BJ (cell line): ENCODE measurements at regions not wholly inside any gene's neighbourhood (a gene's known extent, or its start where the extent isn't known, plus 50 kb on each side); places are given as distances from the start of the nearest gene placed in this dataset.

Experiments
- CTCF ChIA-PET: fragments of 350-600 bp; formaldehyde crosslinking; extraction: SDS; loops from one replicate; lab custom pipeline; 2021; ENCODE audit warnings: antibody characterized with exemption, inconsistent platforms; lab: Yijun Ruan, JAX
- POLR2A ChIA-PET: fragments of 300-600 bp; sonication (Branson Sonifier 250); formaldehyde crosslinking; extraction: SDS; loops from one replicate; lab custom pipeline; 2021; ENCODE audit warnings: antibody characterized with exemption; lab: Charles Lee
- DNase-seq: peaks from one replicate; pipeline ENCODE4 v3.0.0-alpha.2; 2011; ENCODE audit warnings: low read depth
- H3K27me3 ChIP-seq: 2 replicates; pipeline ENCODE4 v1.6.0; 2011; ENCODE audit warnings: low read length; ENCODE audit not compliant: control insufficient read depth, insufficient read depth
- H3K36me3 ChIP-seq: 2 replicates; pipeline ENCODE4 v1.5.1; 2011; ENCODE audit warnings: low read length; ENCODE audit not compliant: control insufficient read depth, insufficient read depth
- H3K4me3 ChIP-seq: 2 replicates; pipeline ENCODE4 v1.5.1; 2011; ENCODE audit warnings: low read depth, mild to moderate bottlenecking, control low read depth, low read length
- CTCF ChIP-seq: IDR thresholded peaks from 2 replicates; pipeline ENCODE4 v1.5.1; 2011; ENCODE audit warnings: low read depth, mild to moderate bottlenecking, control low read depth, inconsistent platforms, low read length, moderate library complexity; ENCODE audit not compliant: insufficient read depth

GRCh38 chrX:106302304-106302703 lies 134.2 kb downstream of the PWWP3B start:
- no peak for DNase-seq
- Histone ChIP-seq H3K4me3 (no peak overlapping the region), H3K36me3 (no peaks in the 10 kb centered on the region), H3K27me3 (no peaks in the 10 kb centered on the region)
- ChIA-PET CTCF (no interaction called here), POLR2A (no interaction called here)
- no peak for TF ChIP-seq CTCF

GRCh38 chrX:106306391-106306947 lies 138.4 kb downstream of the PWWP3B start:
- H3K36me3 ChIP-seq = no peaks in the 10 kb centered on the region
- CTCF ChIA-PET = no interaction called here
- TF ChIP-seq CTCF = no peak

GRCh38 chrX:106323357-106323756 lies 155.3 kb downstream of the PWWP3B start:
- no peaks in the 10 kb centered on the region for H3K36me3 ChIP-seq
- no peaks in the 10 kb centered on the region for H3K27me3 ChIP-seq
- DNase-seq = no peak
- TF ChIP-seq CTCF = no peak
- ChIA-PET CTCF (no interaction called here), POLR2A (no interaction called here)
- no peak overlapping the region for H3K4me3 ChIP-seq

More at GRCh38 chrX:106306391-106306947, 138.4 kb downstream of the PWWP3B start:
- no peak overlapping the region for H3K4me3 ChIP-seq
- DNase-seq = no peak
- H3K27me3 ChIP-seq = no peaks in the 10 kb centered on the region
- POLR2A ChIA-PET = no interaction called here

GRCh38 chrX:106331606-106332005 lies 163.5 kb downstream of the PWWP3B start:
- ChIA-PET CTCF (no interaction called here), POLR2A (no interaction called here)
- DNase-seq = no peak
- Histone ChIP-seq H3K27me3 (no peaks in the 10 kb centered on the region), H3K4me3 (no peak overlapping the region), H3K36me3 (no peaks in the 10 kb centered on the region)
- TF ChIP-seq CTCF = no peak

GRCh38 chrX:106341823-106342222 lies 173.7 kb downstream of the PWWP3B start:
- ChIA-PET POLR2A (no interaction called here), CTCF (no interaction called here)
- Histone ChIP-seq H3K4me3 (no peak overlapping the region), H3K27me3 (no peaks in the 10 kb centered on the region), H3K36me3 (no peaks in the 10 kb centered on the region)
- DNase-seq = no peak
- no peak for TF ChIP-seq CTCF
